ENCODE measurements at regions not wholly inside any gene's neighbourhood (a gene's known extent, or its start where the extent isn't known, plus 50 kb on each side); places are given as distances from the start of the nearest gene placed in this dataset.

DNA sequence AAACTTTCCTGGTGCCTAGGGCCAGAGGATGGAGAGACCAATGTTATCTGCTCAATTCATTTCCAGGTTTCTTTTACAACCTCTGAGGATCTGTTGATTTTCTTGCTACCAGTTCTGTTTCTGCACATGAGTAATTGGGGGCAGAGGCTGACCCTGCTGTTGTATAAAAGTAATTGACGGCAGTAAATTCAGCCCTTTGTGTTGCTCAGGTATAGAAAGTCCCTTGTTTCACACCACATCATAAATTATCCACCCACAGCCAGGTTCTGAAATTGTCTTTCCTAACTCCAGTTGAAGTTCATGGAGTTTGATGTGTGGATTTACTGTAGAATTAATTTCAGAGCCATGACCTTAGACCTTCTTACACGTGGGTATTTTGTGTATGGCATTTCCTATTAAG lies 107.4 kb upstream of the GRIK2 start:
- Histone ChIP-seq H2AFZ (ENCODE audit: low read length) (no peak overlapping the region), H3K36me3 (ENCODE audit: insufficient read depth, low read length) (no peaks in the 10 kb centered on the region), H3K4me1 (ENCODE audit: insufficient read depth, low read length) (no peaks in the 10 kb centered on the region), H3K27me3 (ENCODE audit: insufficient read depth, low read length) (no peaks in the 10 kb centered on the region), H4K20me1 (ENCODE audit: insufficient read depth, low read length) (no peaks in the 10 kb centered on the region), H3K4me2 (ENCODE audit: insufficient read depth, low read length) (no peak overlapping the region), H3K9me3 (ENCODE audit: low read depth, low read length) (peaks cover 7% of the 10 kb centered on the region), H3K4me3 (ENCODE audit: insufficient read depth, low read length) (no peak overlapping the region), H3K27ac (ENCODE audit: low read depth, low read length) (no peak overlapping the region), H3K79me2 (ENCODE audit: insufficient read depth, low read length) (no peaks in the 10 kb centered on the region)
- TF ChIP-seq, protein P1, sequence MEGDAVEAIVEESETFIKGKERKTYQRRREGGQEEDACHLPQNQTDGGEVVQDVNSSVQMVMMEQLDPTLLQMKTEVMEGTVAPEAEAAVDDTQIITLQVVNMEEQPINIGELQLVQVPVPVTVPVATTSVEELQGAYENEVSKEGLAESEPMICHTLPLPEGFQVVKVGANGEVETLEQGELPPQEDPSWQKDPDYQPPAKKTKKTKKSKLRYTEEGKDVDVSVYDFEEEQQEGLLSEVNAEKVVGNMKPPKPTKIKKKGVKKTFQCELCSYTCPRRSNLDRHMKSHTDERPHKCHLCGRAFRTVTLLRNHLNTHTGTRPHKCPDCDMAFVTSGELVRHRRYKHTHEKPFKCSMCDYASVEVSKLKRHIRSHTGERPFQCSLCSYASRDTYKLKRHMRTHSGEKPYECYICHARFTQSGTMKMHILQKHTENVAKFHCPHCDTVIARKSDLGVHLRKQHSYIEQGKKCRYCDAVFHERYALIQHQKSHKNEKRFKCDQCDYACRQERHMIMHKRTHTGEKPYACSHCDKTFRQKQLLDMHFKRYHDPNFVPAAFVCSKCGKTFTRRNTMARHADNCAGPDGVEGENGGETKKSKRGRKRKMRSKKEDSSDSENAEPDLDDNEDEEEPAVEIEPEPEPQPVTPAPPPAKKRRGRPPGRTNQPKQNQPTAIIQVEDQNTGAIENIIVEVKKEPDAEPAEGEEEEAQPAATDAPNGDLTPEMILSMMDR (IDR thresholded peaks at IDR 0.05; ENCODE audit: extremely low read depth, low read depth, low read length) = no peak
- DNase-seq (ENCODE audit: insufficient read length, low spot score, missing footprints) = no peak

DNA sequence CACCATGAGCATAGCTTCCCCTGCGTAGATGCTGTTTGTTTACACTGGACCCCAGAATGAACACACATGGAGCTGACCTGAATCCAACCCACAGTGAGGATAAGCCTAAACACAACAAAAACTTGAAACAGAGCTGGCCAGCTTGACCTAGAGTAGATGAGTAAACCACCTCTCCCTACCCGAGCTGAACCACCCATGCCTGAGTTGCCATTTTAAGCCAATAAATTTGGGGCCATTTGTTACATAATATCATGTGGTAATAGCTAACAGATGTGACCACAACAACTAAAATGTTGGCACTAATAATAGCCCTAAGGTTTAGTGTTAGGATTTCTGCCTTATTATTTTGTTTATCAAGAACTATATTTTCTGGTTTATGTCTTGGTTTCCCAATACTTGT lies 103.2 kb upstream of the GRIK2 start:
- Histone ChIP-seq H3K4me1 (ENCODE audit: insufficient read depth, low read length) (no peaks in the 10 kb centered on the region), H3K27me3 (ENCODE audit: insufficient read depth, low read length) (no peaks in the 10 kb centered on the region), H3K27ac (ENCODE audit: low read depth, low read length) (no peak overlapping the region), H2AFZ (ENCODE audit: low read length) (no peak overlapping the region), H3K9me3 (ENCODE audit: low read depth, low read length) (peaks cover 3% of the 10 kb centered on the region), H3K4me2 (ENCODE audit: insufficient read depth, low read length) (no peak overlapping the region), H3K36me3 (ENCODE audit: insufficient read depth, low read length) (no peaks in the 10 kb centered on the region), H4K20me1 (ENCODE audit: insufficient read depth, low read length) (no peaks in the 10 kb centered on the region), H3K79me2 (ENCODE audit: insufficient read depth, low read length) (no peaks in the 10 kb centered on the region), H3K4me3 (ENCODE audit: insufficient read depth, low read length) (no peak overlapping the region)
- TF ChIP-seq, protein P1 (IDR thresholded peaks at IDR 0.05; ENCODE audit: extremely low read depth, low read depth, low read length) = no peak
- no peak for DNase-seq (ENCODE audit: insufficient read length, low spot score, missing footprints)

- Histone ChIP-seq H3K9me3 (ENCODE audit: low read depth, low read length) (peaks cover 3% of the 10 kb centered on the region), H2AFZ (ENCODE audit: low read length) (no peak overlapping the region), H3K27me3 (ENCODE audit: insufficient read depth, low read length) (no peaks in the 10 kb centered on the region), H3K27ac (ENCODE audit: low read depth, low read length) (no peak overlapping the region), H3K4me3 (ENCODE audit: insufficient read depth, low read length) (no peak overlapping the region), H4K20me1 (ENCODE audit: insufficient read depth, low read length) (no peaks in the 10 kb centered on the region), H3K4me1 (ENCODE audit: insufficient read depth, low read length) (no peaks in the 10 kb centered on the region), H3K79me2 (ENCODE audit: insufficient read depth, low read length) (no peaks in the 10 kb centered on the region), H3K36me3 (ENCODE audit: insufficient read depth, low read length) (no peaks in the 10 kb centered on the region), H3K4me2 (ENCODE audit: insufficient read depth, low read length) (no peak overlapping the region)
- TF ChIP-seq, protein P1 (IDR thresholded peaks at IDR 0.05; ENCODE audit: extremely low read depth, low read depth, low read length) = no peak
- DNase-seq (ENCODE audit: insufficient read length, low spot score, missing footprints) = no peak
Measured at GRCh38 chr6:101294051-101294638, 99.4 kb upstream of the GRIK2 start.

DNA sequence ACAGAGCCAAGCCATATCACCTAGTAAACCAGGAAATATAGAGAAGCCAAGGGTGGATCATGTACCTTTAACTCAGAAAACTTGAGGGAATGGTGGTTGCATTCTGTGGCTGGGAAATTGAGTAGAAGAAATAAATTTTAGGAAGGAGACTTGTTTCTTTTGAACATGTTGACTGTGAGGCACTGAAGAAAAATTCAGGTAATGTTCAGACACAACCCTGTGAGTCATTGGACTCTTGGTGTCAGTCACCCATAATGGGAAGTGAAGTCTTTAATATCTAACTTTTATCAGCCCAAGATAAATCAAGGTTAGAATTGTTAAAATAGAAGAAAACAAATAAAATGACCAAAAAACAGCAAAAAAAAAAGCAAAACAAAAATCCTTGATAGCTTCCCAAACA lies 98.8 kb upstream of the GRIK2 start:
- Histone ChIP-seq H3K9me3 (ENCODE audit: low read depth, low read length) (peaks cover 3% of the 10 kb centered on the region), H3K4me3 (ENCODE audit: insufficient read depth, low read length) (no peak overlapping the region), H3K4me1 (ENCODE audit: insufficient read depth, low read length) (no peaks in the 10 kb centered on the region), H2AFZ (ENCODE audit: low read length) (no peak overlapping the region), H3K4me2 (ENCODE audit: insufficient read depth, low read length) (no peak overlapping the region), H4K20me1 (ENCODE audit: insufficient read depth, low read length) (no peaks in the 10 kb centered on the region), H3K27me3 (ENCODE audit: insufficient read depth, low read length) (no peaks in the 10 kb centered on the region), H3K36me3 (ENCODE audit: insufficient read depth, low read length) (no peaks in the 10 kb centered on the region), H3K27ac (ENCODE audit: low read depth, low read length) (no peak overlapping the region), H3K79me2 (ENCODE audit: insufficient read depth, low read length) (no peaks in the 10 kb centered on the region)
- DNase-seq (ENCODE audit: insufficient read length, low spot score, missing footprints) = no peak
- TF ChIP-seq, protein P1 (IDR thresholded peaks at IDR 0.05; ENCODE audit: extremely low read depth, low read depth, low read length) = no peak
